Activated CD4-positive, alpha-beta T cell treated with anti-CD3 and anti-CD28 coated beads for 36 hours (primary cell): ENCODE measurements at regions not wholly inside any gene's neighbourhood (a gene's known extent, or its start where the extent isn't known, plus 50 kb on each side); places are given as distances from the start of the nearest gene placed in this dataset.

Experiments
- ATAC-seq: fragments of 200-7000 bp; cut with Tn5 transposase; one replicate; pipeline ENCODE4 v1.10.0; 2021; ENCODE audit warnings: mild to moderate bottlenecking, moderate library complexity
- CTCF ChIA-PET: fragments of 350-600 bp; sonication (Branson Sonifier 250); formaldehyde crosslinking; loops from one replicate; lab custom pipeline; 2021; ENCODE audit warnings: antibody characterized with exemption; lab: Charles Lee
- POLR2A ChIA-PET: fragments of 350-600 bp; sonication (Branson Sonifier 250); formaldehyde crosslinking; loops from one replicate; lab custom pipeline; 2021; ENCODE audit warnings: antibody characterized with exemption, inconsistent platforms; lab: Charles Lee
- DNase-seq: peaks from one replicate; pipeline ENCODE4 v3.0.0-alpha.2; 2020
- H3K27ac Mint-ChIP-seq: one replicate; pipeline ENCODE4 v1.8.0; 2021; ENCODE audit warnings: mixed read lengths
- H3K27me3 Mint-ChIP-seq: one replicate; pipeline ENCODE4 v1.8.0; 2021; ENCODE audit warnings: mixed read lengths
- H3K36me3 Mint-ChIP-seq: one replicate; pipeline ENCODE4 v1.8.0; 2021; ENCODE audit warnings: low read depth, mixed read lengths
- H3K4me1 Mint-ChIP-seq: one replicate; pipeline ENCODE4 v1.8.0; 2021; ENCODE audit warnings: mixed read lengths
- H3K4me3 Mint-ChIP-seq: one replicate; pipeline ENCODE4 v1.8.0; 2021; ENCODE audit warnings: mild to moderate bottlenecking, moderate library complexity, mixed read lengths
- H3K9me3 Mint-ChIP-seq: one replicate; pipeline ENCODE4 v1.8.0; 2021; ENCODE audit warnings: low read depth, mixed read lengths
- intact Hi-C, 2 experiments: fragments of 100-400 bp; cut with DNase I in 1 of 2; cut with micrococcal nuclease in 1 of 2; formaldehyde crosslinking; loops; one replicate each; pipeline versions ENCODE4 v1.14.2 to v1.15.1; 2022 to 2024; cut with DNase I, micrococcal nuclease

DNA sequence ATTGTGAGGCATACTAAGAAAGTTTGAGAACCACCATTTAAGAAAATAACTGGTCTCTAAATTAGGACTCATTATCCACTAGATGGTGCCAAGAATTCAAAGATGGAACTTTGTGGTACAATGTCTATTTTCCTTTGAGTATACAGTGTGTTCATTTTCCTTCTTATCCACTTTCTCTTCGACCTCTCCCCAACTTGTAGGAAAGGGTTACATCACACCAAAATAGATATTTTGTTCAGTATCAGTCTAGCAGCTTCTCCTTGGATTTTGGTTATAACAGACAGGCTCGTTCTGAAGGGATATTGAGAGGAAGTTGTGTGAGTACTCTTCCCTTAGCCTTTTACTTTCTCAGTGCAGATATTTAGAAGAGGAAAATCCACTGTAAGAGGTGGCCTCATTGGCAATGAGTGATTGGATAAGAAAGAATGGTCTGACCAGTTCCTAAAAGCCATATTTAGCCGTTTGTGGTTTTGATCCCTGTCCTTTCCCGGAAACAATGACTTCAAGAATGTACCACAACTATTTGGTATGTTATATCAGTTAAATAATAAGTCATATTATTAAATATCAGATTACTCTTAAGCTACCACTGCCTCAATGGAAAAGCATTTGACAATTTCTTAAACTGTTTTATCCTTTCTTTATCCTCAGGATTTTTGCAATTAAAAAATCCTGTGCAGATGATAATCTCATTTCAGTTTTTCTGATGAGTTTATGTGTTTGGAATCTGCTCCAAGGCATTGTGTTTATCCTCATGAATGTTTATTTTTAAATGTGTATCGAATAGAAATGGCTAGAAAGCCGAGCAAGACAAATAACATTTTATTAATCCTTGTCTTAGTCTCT is 69.0 kb upstream of the GRAMD2B start:
- no peaks in the 10 kb centered on the region for H3K9me3 Mint-ChIP-seq
- no peaks in the 10 kb centered on the region for H3K27me3 Mint-ChIP-seq
- H3K27ac Mint-ChIP-seq: peak overlapping the region; percentile 55
- intact Hi-C loops: loop anchor here (1.0 to 2.0 kb wide), 4 partner anchors 146 to 247 kb away; partner anchors contain the start of gene PHAX (in 2 of the 2)
- ATAC-seq (peak; percentile 71), DNase-seq (no peak)
- ChIA-PET POLR2A (no interaction called here), CTCF (interaction anchor here (0.6 to 7.6 kb wide), 23 partner anchors 10 to 1159 kb away, joined by 3 to 94 read pairs (median 4); no protein-coding TSS in a partner anchor)
- H3K4me1 Mint-ChIP-seq: peaks cover 12% of the 10 kb centered on the region
- H3K36me3 Mint-ChIP-seq: no peaks in the 10 kb centered on the region
- peak overlapping the region; percentile 34 for H3K4me3 Mint-ChIP-seq

DNA sequence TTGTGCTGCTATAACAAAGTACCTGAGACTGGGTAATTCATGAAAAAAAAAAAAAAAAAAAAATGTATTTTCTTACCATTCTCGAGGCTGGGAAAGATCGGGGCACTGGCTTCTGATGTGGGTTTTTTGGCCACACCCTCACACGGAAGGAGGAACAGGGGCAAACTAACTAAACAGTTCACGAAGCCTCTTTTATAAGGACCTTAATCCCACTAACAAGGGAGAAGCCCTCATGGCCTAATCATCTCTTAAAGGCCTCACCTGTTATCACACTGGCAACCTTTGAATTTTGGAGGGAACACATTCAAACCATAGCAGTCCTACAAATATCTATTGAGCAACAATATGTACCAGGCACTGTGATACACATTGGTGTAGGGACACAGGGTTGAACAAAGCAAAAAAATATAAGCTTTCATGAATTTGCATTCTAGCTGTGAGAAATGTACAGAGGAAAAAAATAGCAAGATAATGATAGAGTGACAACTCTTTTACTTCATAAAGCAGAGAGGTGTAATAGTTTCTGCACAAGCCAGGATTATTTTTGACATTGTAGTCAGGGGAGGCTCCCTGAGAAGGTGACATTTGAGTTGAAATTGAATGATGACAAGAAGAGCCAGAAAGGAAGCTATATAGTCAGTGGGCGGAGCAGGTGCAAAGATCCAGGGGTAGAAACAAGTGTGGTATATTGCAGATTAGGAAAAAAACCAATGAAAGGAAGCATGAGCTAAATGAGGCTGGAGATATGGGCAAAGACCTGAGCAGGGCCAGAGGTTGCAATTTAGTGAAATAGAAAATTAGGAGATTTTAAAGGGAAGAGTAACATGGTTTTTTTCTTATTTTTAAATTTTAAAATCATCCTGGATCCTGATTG is 68.1 kb upstream of the GRAMD2B start:
- Mint-ChIP-seq H3K27me3 (no peaks in the 10 kb centered on the region), H3K4me1 (peaks cover 12% of the 10 kb centered on the region), H3K4me3 (no peak overlapping the region), H3K9me3 (no peaks in the 10 kb centered on the region), H3K36me3 (no peaks in the 10 kb centered on the region), H3K27ac (no peak overlapping the region)
- ChIA-PET CTCF (interaction anchor here (0.8 to 7.6 kb wide), 13 partner anchors 9 to 237 kb away, joined by 3 to 94 read pairs (median 4); no protein-coding TSS in a partner anchor), POLR2A (no interaction called here)
- ATAC-seq: no peak
- DNase-seq: no peak
- intact Hi-C loops: loop anchor here (1.0 to 2.0 kb wide), 4 partner anchors 145 to 246 kb away; partner anchors contain the start of gene PHAX (in 2 of the 2)

DNA sequence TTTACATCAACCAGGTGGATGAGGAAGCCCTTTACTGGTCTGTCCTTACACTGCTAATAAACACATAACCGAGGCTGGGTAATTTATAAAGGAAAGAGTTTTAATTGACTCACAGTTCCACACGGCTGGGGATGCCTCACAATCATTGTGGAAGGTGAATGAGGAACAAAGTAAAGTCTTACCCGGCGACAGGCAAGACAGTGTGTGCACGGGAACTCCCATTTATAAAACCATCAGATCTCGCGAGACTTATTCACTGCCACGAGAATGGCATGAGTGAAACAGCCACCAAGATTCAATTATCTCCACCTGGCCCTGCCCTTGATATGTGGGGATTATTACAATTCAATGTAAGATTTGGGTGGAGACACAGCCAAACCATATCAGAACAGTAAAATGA is 67.3 kb upstream of the GRAMD2B start:
- H3K9me3 Mint-ChIP-seq: no peaks in the 10 kb centered on the region
- ATAC-seq (no peak), DNase-seq (no peak)
- ChIA-PET CTCF (interaction anchor here (0.7 to 7.6 kb wide), 9 partner anchors 17 to 236 kb away, joined by 3 to 94 read pairs (median 5); no protein-coding TSS in a partner anchor), POLR2A (no interaction called here)
- H3K36me3 Mint-ChIP-seq: no peaks in the 10 kb centered on the region
- H3K27ac Mint-ChIP-seq: no peak overlapping the region
- peaks cover 12% of the 10 kb centered on the region for H3K4me1 Mint-ChIP-seq
- intact Hi-C loops: loop anchor here (2.0 kb wide), 2 partner anchors 145 to 245 kb away; partner anchors contain the start of gene PHAX (in 2 of the 2)
- H3K4me3 Mint-ChIP-seq: no peak overlapping the region
- no peaks in the 10 kb centered on the region for H3K27me3 Mint-ChIP-seq

DNA sequence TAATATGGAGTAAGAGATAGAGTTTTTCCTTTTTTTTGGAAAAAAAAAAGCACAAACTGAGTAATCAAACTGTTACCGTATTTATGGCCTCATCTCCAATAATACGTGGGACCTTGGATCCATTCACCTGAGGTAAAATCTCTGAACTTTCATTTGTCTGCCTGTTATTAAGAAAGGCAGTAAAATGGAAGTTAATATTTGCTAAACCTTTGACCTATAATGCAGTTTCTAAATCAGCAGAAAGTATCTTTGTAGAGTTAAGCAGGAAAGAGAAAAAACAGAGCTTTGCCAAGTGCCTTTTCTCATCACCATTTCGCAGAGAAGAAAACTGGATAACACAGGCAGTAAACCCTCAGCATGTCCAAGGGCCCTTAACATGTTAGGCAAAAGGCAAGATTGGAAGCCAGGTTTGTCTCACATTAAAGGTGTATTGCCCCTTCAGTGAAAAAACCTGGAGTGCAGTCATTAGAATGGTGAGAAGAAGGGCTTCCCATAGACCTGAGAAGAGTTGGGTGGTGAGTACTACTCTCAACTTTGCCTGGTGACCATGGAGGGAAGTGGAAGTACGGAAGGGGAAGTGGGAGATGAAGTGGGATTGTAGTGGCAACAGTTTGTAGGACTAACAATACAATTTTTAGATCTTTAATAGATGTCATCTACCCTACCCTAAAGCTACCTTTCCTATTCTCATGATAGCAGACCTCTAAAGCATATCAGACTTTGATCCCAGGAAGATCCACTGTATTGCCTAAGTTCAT is 65.4 kb upstream of the GRAMD2B start:
- DNase-seq (no peak), ATAC-seq (no peak)
- Mint-ChIP-seq H3K4me3 (no peak overlapping the region), H3K9me3 (no peaks in the 10 kb centered on the region), H3K4me1 (peaks cover 12% of the 10 kb centered on the region), H3K27ac (no peak overlapping the region), H3K27me3 (no peaks in the 10 kb centered on the region), H3K36me3 (no peaks in the 10 kb centered on the region)
- ChIA-PET CTCF (interaction anchor here (0.7 to 7.6 kb wide), 9 partner anchors 17 to 183 kb away, joined by 3 to 94 read pairs (median 5); no protein-coding TSS in a partner anchor), POLR2A (no interaction called here)
- intact Hi-C loops: no loop called here

DNA sequence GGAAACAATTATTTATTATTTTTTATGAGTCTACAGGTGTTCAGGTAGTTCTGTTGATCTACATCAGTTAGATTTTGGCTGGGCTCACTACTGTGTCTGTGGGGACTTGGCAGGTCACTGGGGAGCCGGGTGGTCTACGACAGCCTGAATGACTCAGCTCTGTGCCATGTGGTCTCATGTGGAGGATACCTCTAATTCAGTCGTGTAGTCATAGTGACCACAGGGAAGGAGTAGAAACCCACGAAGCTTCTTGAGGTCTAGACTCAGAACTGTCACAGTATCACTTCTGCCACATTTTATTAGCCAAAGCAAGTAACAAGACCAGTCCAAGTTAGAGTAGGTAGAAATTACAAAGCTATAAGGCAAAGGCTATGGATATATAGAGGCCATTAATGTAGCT is 64.7 kb upstream of the GRAMD2B start:
- no peaks in the 10 kb centered on the region for H3K9me3 Mint-ChIP-seq
- intact Hi-C loops: no loop called here
- H3K36me3 Mint-ChIP-seq: no peaks in the 10 kb centered on the region
- DNase-seq (no peak), ATAC-seq (no peak)
- CTCF ChIA-PET: interaction anchor here (0.7 to 7.6 kb wide), 6 partner anchors 20 to 182 kb away, joined by 3 to 94 read pairs (median 6); no protein-coding TSS in a partner anchor
- H3K4me3 Mint-ChIP-seq: no peak overlapping the region
- H3K27me3 Mint-ChIP-seq: no peaks in the 10 kb centered on the region
- POLR2A ChIA-PET: no interaction called here
- peaks cover 12% of the 10 kb centered on the region for H3K4me1 Mint-ChIP-seq
- no peak overlapping the region for H3K27ac Mint-ChIP-seq

DNA sequence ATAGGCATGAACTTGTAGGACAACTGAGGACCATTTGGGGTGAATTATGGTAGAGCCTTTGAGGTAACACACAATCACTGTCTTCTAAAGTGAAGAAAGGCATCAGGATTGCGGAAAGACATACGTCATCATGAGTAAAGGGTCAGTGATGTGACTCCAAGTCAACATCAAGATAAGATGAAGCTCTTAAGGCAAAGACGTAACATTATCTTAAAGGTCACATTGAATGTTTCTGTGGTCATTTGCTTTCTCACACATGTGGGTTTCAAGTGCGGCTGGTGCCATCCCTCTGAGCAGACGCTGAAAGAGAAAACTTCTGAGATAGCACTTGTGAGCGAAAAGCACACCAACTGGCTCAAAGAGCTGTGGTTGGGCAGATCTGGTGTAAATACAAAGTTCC is 63.3 kb upstream of the GRAMD2B start:
- DNase-seq (no peak), ATAC-seq (no peak)
- intact Hi-C loops: no loop called here

DNA sequence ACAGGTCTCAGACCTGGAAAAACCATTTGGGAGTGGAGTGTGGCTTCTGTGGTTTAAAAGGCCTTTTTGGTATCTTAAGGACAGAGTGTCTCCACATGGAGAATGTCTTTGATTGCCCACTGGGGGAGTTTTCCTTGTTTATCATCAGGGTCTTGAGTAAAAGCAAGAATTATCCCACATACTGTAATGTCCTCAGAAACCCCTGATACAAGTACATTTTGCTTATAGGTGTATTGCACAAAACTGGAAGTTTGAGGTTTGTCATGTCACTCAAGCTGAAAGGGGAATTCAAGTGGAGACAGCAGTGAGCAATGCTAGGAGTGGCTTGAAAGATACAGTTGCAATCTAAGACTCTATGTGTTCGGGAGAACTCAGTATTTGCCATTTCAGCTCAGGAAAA is 62.7 kb upstream of the GRAMD2B start:
- no peak for DNase-seq
- H3K36me3 Mint-ChIP-seq: no peaks in the 10 kb centered on the region
- H3K27ac Mint-ChIP-seq: no peak overlapping the region
- ATAC-seq: no peak
- H3K4me1 Mint-ChIP-seq: no peaks in the 10 kb centered on the region
- CTCF ChIA-PET: interaction anchor here (1.6 to 2.7 kb wide), 2 partner anchors 21 to 140 kb away, joined by 4 to 9 read pairs; no protein-coding TSS in a partner anchor
- POLR2A ChIA-PET: no interaction called here
- intact Hi-C loops: no loop called here
- H3K9me3 Mint-ChIP-seq: no peaks in the 10 kb centered on the region
- H3K4me3 Mint-ChIP-seq: no peak overlapping the region
- H3K27me3 Mint-ChIP-seq: no peaks in the 10 kb centered on the region

More for the DNA sequence above, 63.3 kb upstream of the GRAMD2B start:
- H3K27me3 Mint-ChIP-seq: no peaks in the 10 kb centered on the region
- CTCF ChIA-PET: interaction anchor here (0.7 to 2.7 kb wide), 3 partner anchors 11 to 140 kb away, joined by 3 to 9 read pairs (median 4); no protein-coding TSS in a partner anchor
- no peaks in the 10 kb centered on the region for H3K9me3 Mint-ChIP-seq
- no peak overlapping the region for H3K27ac Mint-ChIP-seq
- no peaks in the 10 kb centered on the region for H3K36me3 Mint-ChIP-seq
- POLR2A ChIA-PET: no interaction called here
- H3K4me1 Mint-ChIP-seq: peaks cover 5% of the 10 kb centered on the region
- H3K4me3 Mint-ChIP-seq: no peak overlapping the region

DNA sequence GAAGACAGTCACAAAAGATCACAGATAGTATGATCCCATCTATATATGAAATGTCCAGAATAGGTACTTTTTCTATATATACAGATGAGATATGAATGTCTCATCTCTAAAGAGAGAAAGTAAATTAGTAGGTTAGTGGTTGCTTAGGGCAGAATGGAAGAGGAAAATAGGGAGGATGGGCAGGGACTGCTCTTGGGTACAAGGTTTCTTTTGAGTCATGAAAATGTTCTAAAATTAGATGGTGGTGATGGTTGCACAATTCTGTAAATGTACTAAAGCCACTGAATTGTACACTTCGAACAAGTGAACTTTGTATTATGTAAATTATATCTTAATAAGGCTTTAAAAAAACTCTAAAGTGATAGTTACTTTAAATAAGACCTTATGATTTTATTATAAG is 59.6 kb upstream of the GRAMD2B start:
- POLR2A ChIA-PET: no interaction called here
- H3K9me3 Mint-ChIP-seq: no peaks in the 10 kb centered on the region

DNA sequence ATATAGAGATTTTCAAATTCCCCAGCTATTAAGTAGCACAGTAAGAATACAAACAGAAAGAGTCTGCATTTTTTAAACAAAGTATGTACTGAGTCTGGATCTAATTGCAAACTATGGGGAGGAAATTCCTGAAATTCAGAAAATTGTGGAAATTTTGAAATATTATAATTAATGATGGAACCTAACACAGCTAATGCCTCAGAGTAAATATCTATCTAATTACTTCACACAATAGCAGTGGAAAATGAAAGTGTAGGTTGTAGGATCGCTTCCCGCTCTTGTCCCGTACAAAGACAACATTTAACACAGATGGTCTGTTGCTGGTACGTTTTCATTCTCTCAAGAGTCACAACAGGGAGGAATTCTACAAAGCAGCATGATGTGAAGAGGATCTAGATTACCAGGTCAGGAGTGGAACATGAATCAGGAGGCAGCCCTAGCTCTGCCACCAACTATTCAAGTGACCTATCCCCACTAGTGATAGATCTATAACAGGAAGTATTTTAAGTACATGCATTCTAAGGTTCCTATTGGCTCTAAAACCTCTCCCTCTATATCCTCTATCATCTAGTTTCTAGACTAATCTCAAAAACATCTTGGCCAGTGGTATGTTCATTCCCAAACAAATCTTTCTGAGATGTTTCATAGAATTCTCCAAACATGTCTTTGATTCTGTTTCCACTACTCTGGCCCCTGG is 58.9 kb upstream of the GRAMD2B start:
- H3K4me1 Mint-ChIP-seq: no peaks in the 10 kb centered on the region

More for the DNA sequence above, 59.6 kb upstream of the GRAMD2B start:
- DNase-seq (no peak), ATAC-seq (no peak)
- Mint-ChIP-seq H3K27me3 (no peaks in the 10 kb centered on the region), H3K4me1 (no peaks in the 10 kb centered on the region), H3K4me3 (no peak overlapping the region), H3K27ac (no peak overlapping the region), H3K36me3 (no peaks in the 10 kb centered on the region)
- CTCF ChIA-PET: interaction anchor here (0.9 to 1.4 kb wide), 2 partner anchors 10 to 19 kb away, joined by 3 to 5 read pairs; no protein-coding TSS in a partner anchor
- intact Hi-C loops: no loop called here

More for the DNA sequence above, 58.9 kb upstream of the GRAMD2B start:
- no peak overlapping the region for H3K27ac Mint-ChIP-seq
- ATAC-seq (no peak), DNase-seq (no peak)
- ChIA-PET CTCF (interaction anchor here (0.6 to 1.4 kb wide), 3 partner anchors 10 to 263 kb away, joined by 3 to 5 read pairs (median 4); no protein-coding TSS in a partner anchor), POLR2A (no interaction called here)
- no peak overlapping the region for H3K4me3 Mint-ChIP-seq
- no peaks in the 10 kb centered on the region for H3K36me3 Mint-ChIP-seq
- no peaks in the 10 kb centered on the region for H3K9me3 Mint-ChIP-seq
- no peaks in the 10 kb centered on the region for H3K27me3 Mint-ChIP-seq
- intact Hi-C loops: no loop called here
